GM10248 (cell line): ENCODE measurements at regions not wholly inside any gene's neighbourhood (a gene's known extent, or its start where the extent isn't known, plus 50 kb on each side); places are given as distances from the start of the nearest gene placed in this dataset.
"Not testable (repeated sequence)": the region's sequence is repeated elsewhere in the genome, so short reads cannot be mapped to it uniquely, and the experiment has no call there.

Experiments
- CTCF ChIA-PET: fragments of 300-600 bp; sonication (Branson Sonifier 250); formaldehyde crosslinking; extraction: SDS; loops from one replicate; lab custom pipeline; 2021; ENCODE audit warnings: antibody characterized with exemption; lab: Yijun Ruan, JAX
- POLR2A ChIA-PET: fragments of 350-650 bp; sonication (Branson Sonifier 250); formaldehyde crosslinking; extraction: SDS; loops from one replicate; lab custom pipeline; 2020; ENCODE audit warnings: antibody characterized with exemption; lab: Yijun Ruan, JAX
- DNase-seq: peaks from one replicate; pipeline ENCODE4 v3.0.0; 2012; ENCODE audit errors: extremely low spot score
- CTCF ChIP-seq: IDR thresholded peaks from 2 replicates; pipeline ENCODE4 v1.5.1; 2012; ENCODE audit warnings: mild to moderate bottlenecking, low read depth; ENCODE audit errors: extremely low read depth, missing control alignments, control extremely low read depth

- CTCF ChIA-PET, result no interaction called here
- no peak for DNase-seq
- POLR2A ChIA-PET, result no interaction called here
- TF ChIP-seq CTCF, result no peak
These were observed 125.9 kb downstream of the MFAP3L start for GRCh38 chr4:169900241-169900845.

GRCh38 chr4:169899295-169899694 lies 126.9 kb downstream of the MFAP3L start:
- no peak for DNase-seq
- CTCF ChIA-PET, result no interaction called here
- TF ChIP-seq CTCF, result no peak
- POLR2A ChIA-PET, result no interaction called here

GRCh38 chr4:169898095-169898494 lies 128.1 kb downstream of the MFAP3L start:
- DNase-seq, result no peak
- CTCF ChIA-PET, result no interaction called here
- POLR2A ChIA-PET, result no interaction called here
- no peak for TF ChIP-seq CTCF

- POLR2A ChIA-PET, DNase-seq, CTCF ChIA-PET: not testable (repeated sequence)
These were observed 131.4 kb downstream of the MFAP3L start for GRCh38 chr4:169894767-169895166.

DNA sequence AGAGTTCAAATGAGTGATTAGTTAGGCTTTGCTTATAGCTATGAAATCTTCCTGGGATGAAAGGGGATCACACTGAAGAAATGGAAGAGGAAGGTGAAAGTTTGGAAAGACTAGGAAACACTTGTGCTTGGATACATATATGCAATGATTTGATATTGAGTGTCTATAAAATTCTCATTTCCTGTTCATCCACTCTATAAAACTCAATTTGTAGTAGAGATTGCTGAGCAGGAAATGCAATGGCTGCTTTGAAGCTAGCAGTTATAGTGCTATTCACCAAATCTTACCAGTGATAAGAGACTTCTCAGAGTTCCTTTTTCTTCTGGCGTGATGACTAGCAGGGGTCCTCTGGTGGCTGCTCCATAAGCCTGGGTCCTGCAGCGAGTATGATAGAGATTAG lies 128.1 kb upstream of the HPF1 start:
- no peak for TF ChIP-seq CTCF
- ChIA-PET CTCF (interaction anchor here (1.2 kb wide), 2 partner anchors 31 to 162 kb away, joined by 3 to 4 read pairs; no protein-coding TSS in a partner anchor), POLR2A (no interaction called here)
- no peak for DNase-seq

- POLR2A ChIA-PET, result no interaction called here
These were observed 124.0 kb upstream of the HPF1 start for GRCh38 chr4:169881769-169882168.

More at GRCh38 chr4:169881769-169882168, 124.0 kb upstream of the HPF1 start:
- no peak for DNase-seq
- no peak for TF ChIP-seq CTCF
- CTCF ChIA-PET, result no interaction called here
